H1 (cell line): ENCODE measurements at regions not wholly inside any gene's neighbourhood (a gene's known extent, or its start where the extent isn't known, plus 50 kb on each side); places are given as distances from the start of the nearest gene placed in this dataset.

Source experiments
- CTCF ChIA-PET: fragments of 300-600 bp; sonication (Branson Sonifier 250); formaldehyde crosslinking; loops from one replicate; lab custom pipeline; 2021; ENCODE audit not compliant: partially characterized antibody; lab: Charles Lee
- POLR2A ChIA-PET: fragments of 300-600 bp; sonication (Branson Sonifier 250); formaldehyde crosslinking; loops from one replicate; lab custom pipeline; 2021; ENCODE audit warnings: inconsistent platforms; ENCODE audit not compliant: partially characterized antibody; lab: Charles Lee
- DNase-seq, 2 experiments: peaks; one replicate each; pipeline versions ENCODE4 v3.0.0 to v3.0.0-alpha.2; 2010 to 2022; ENCODE audit warnings: low spot score in 2 of 2, low read depth in 1 of 2, mixed read lengths in 1 of 2
- FAIRE-seq: peaks from 2 replicates; lab custom pipeline; 2011; peaks lifted over from hg19 to GRCh38; lab: Jason Lieb, UNC
- H2AFZ ChIP-seq: 2 replicates; pipeline ENCODE4 v1.8.1; 2012; ENCODE audit warnings: low read length, inconsistent platforms
- H2AK5ac ChIP-seq: 2 replicates; pipeline ENCODE4 v1.6.1; 2013; ENCODE audit warnings: low read depth, low read length
- H2BK120ac ChIP-seq: replicated peaks from 2 replicates; pipeline ENCODE3; 2013; ENCODE audit warnings: low read depth, low read length, inconsistent platforms
- H2BK12ac ChIP-seq: 2 replicates; pipeline ENCODE4 v1.6.1; 2013; ENCODE audit warnings: low read depth, low read length
- H2BK15ac ChIP-seq: 2 replicates; pipeline ENCODE4 v1.6.1; 2013; ENCODE audit warnings: low read length
- H2BK20ac ChIP-seq: 2 replicates; pipeline ENCODE4 v1.6.1; 2013; ENCODE audit warnings: low read length
- H2BK5ac ChIP-seq: 2 replicates; pipeline ENCODE4 v1.6.1; 2013; ENCODE audit warnings: low read depth, low read length
- H3K14ac ChIP-seq: 2 replicates; pipeline ENCODE4 v1.6.1; 2013; ENCODE audit warnings: inconsistent platforms; ENCODE audit not compliant: insufficient read length
- H3K18ac ChIP-seq: 2 replicates; pipeline ENCODE4 v1.6.1; 2013; ENCODE audit warnings: low read length; ENCODE audit errors: extremely low read depth
- H3K23ac ChIP-seq: 2 replicates; pipeline ENCODE4 v1.6.1; 2013; ENCODE audit warnings: inconsistent platforms; ENCODE audit not compliant: insufficient read length
- H3K23me2 ChIP-seq: 2 replicates; pipeline ENCODE4 v1.6.1; 2013; ENCODE audit warnings: low read depth, low read length
- H3K27ac ChIP-seq: 2 replicates; pipeline ENCODE4 v1.6.1; 2011; ENCODE audit warnings: low read depth, low read length, inconsistent platforms
- H3K27me3 ChIP-seq, 4 experiments: replicated peaks in 1 of 4; 1 replicate in 1 of 4; 2 replicates in 3 of 4; pipeline versions ENCODE4 v1.6.1 to v1.8.1; 2011 to 2013; ENCODE audit warnings: low read length in 3 of 4, mild to moderate bottlenecking in 3 of 4, inconsistent platforms in 2 of 4, mixed read lengths in 2 of 4, moderate library complexity in 1 of 4; ENCODE audit not compliant: control insufficient read depth in 3 of 4, insufficient read depth in 3 of 4; ENCODE audit errors: extremely low read depth in 1 of 4
- H3K36me3 ChIP-seq, 4 experiments: 2 replicates each; pipeline versions ENCODE4 v1.6.1 to v1.8.1; 2011 to 2013; ENCODE audit warnings: mild to moderate bottlenecking in 4 of 4, low read length in 3 of 4, moderate library complexity in 2 of 4, control low read depth in 1 of 4, inconsistent platforms in 1 of 4; ENCODE audit not compliant: insufficient read depth in 4 of 4, control insufficient read depth in 2 of 4
- H3K4ac ChIP-seq: replicated peaks from 2 replicates; pipeline ENCODE3; 2013; ENCODE audit warnings: low read length, low read depth, mixed read lengths, inconsistent platforms; ENCODE audit not compliant: insufficient read length
- H3K4me1 ChIP-seq, 4 experiments: replicated peaks in 1 of 4; 1 replicate in 1 of 4; 2 replicates in 3 of 4; pipeline versions ENCODE4 v1.6.1 to v1.8.1; 2011 to 2013; ENCODE audit warnings: low read length in 3 of 4, inconsistent platforms in 2 of 4, mixed read lengths in 1 of 4; ENCODE audit not compliant: insufficient read depth in 4 of 4, control insufficient read depth in 3 of 4
- H3K4me2 ChIP-seq, 2 experiments: 2 replicates each; pipeline versions ENCODE4 v1.6.1 to v1.8.1; 2011 to 2013; ENCODE audit warnings: low read depth in 2 of 2, low read length in 2 of 2, control low read depth in 1 of 2, inconsistent platforms in 1 of 2, mild to moderate bottlenecking in 1 of 2; ENCODE audit not compliant: insufficient read depth in 1 of 2
- H3K4me3 ChIP-seq, 4 experiments: fragments of 200-600, 300-600 bp in 1 of 4; sonication (generic), shearing (Covaris generic), sonication (Bioruptor Twin) in 1 of 4; 2 replicates each; pipeline versions ENCODE4 v1.5.1 to v1.8.1; 2011 to 2016; ENCODE audit warnings: low read length in 4 of 4, low read depth in 3 of 4, control low read depth in 2 of 4, inconsistent platforms in 2 of 4, mild to moderate bottlenecking in 2 of 4, mixed read lengths in 1 of 4, moderate library complexity in 1 of 4; ENCODE audit not compliant: insufficient read depth in 2 of 4; ENCODE audit errors: extremely low read depth in 1 of 4
- H3K56ac ChIP-seq: replicated peaks from 2 replicates; pipeline ENCODE3; 2013; ENCODE audit warnings: low read depth, mild to moderate bottlenecking, mixed read lengths, low read length, inconsistent platforms; ENCODE audit not compliant: insufficient read length
- H3K79me1 ChIP-seq: 2 replicates; pipeline ENCODE4 v1.6.1; 2013; ENCODE audit warnings: low read depth, low read length, control low read depth
- H3K79me2 ChIP-seq, 2 experiments: 2 replicates each; pipeline versions ENCODE4 v1.6.1 to v1.8.1; 2012 to 2013; ENCODE audit warnings: low read length in 2 of 2, mild to moderate bottlenecking in 2 of 2, inconsistent platforms in 1 of 2; ENCODE audit not compliant: insufficient read depth in 2 of 2, control insufficient read depth in 1 of 2
- H3K9ac ChIP-seq, 4 experiments: replicated peaks in 1 of 4; 1 replicate in 1 of 4; 2 replicates in 3 of 4; pipeline versions ENCODE4 v1.6.1 to v1.8.1; 2011 to 2013; ENCODE audit warnings: low read depth in 3 of 4, low read length in 3 of 4, control low read depth in 2 of 4, mild to moderate bottlenecking in 2 of 4, moderate library complexity in 2 of 4, inconsistent platforms in 1 of 4; ENCODE audit errors: extremely low read depth in 1 of 4
- H3K9me3 ChIP-seq, 2 experiments: 2 replicates each; pipeline versions ENCODE4 v1.6.1 to v1.8.1; 2012 to 2013; ENCODE audit warnings: mild to moderate bottlenecking in 2 of 2, moderate library complexity in 2 of 2, control low read depth in 1 of 2, inconsistent platforms in 1 of 2, low read depth in 1 of 2, low read length in 1 of 2, mixed read lengths in 1 of 2; ENCODE audit not compliant: insufficient read depth in 2 of 2
- H4K20me1 ChIP-seq, 2 experiments: replicated peaks in 1 of 2; 2 replicates each; pipeline versions ENCODE3 to v1.8.1; 2011 to 2013; ENCODE audit warnings: inconsistent platforms in 2 of 2, low read length in 2 of 2, mild to moderate bottlenecking in 1 of 2; ENCODE audit not compliant: insufficient read depth in 2 of 2, control insufficient read depth in 1 of 2
- H4K5ac ChIP-seq: 2 replicates; pipeline ENCODE4 v1.6.1; 2013; ENCODE audit warnings: low read length, low read depth, mixed read lengths, inconsistent platforms; ENCODE audit not compliant: insufficient read length
- H4K8ac ChIP-seq: 2 replicates; pipeline ENCODE4 v1.8.0; 2013; ENCODE audit warnings: mild to moderate bottlenecking, moderate library complexity, low read length, inconsistent platforms; ENCODE audit not compliant: insufficient read depth; ENCODE audit errors: extremely low read depth
- H4K91ac ChIP-seq: replicated peaks from 2 replicates; pipeline ENCODE3; 2013; ENCODE audit warnings: low read length, mixed read lengths, inconsistent platforms; ENCODE audit not compliant: insufficient read length
- EGR1 ChIP-seq: IDR thresholded peaks from 2 replicates; pipeline ENCODE4 v1.6.1; 2011; ENCODE audit warnings: low read depth, low read length, borderline replicate concordance
- POLR2AphosphoS5 ChIP-seq: IDR thresholded peaks from 2 replicates; pipeline ENCODE4 v1.6.1; 2011; ENCODE audit warnings: low read depth, low read length
- WGBS, 2 experiments: shearing (Covaris generic) in 1 of 2; methylation state at CpG; one replicate each; pipeline versions ENCODE4 v1.1.6 to v1.1.7; 2013 to 2015; ENCODE audit warnings: low lambda C conversion rate in 2 of 2, mixed read lengths in 2 of 2, inconsistent platforms in 1 of 2, low coverage in 1 of 2, missing lambda C conversion rate in 1 of 2; ENCODE audit not compliant: insufficient replicate concordance in 2 of 2, insufficient coverage in 1 of 2, insufficient read length in 1 of 2; ENCODE audit errors: extremely low coverage in 1 of 2, missing lambda C conversion rate in 1 of 2; 5-methylcytosine and 5-hydroxymethylcytosine counted together

DNA sequence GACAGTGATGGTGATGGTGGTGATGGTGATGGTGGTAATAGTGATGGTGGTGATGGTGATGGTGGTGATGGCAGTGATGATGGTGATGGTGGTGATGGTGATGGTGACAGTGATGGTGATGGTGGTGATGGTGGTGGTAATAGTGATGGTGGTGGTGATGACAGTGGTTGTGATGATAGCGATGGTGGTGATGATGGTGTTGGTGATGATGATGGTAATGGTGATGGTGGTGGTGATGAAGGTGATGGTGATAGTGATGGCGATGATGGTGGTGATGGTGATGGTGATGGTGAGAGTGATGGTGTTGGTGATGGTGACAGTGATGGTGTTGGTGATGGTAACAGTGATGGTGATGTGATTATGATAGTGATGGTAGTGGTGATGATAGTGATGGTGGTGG is 94.3 kb downstream of the ASB1 start:
- Histone ChIP-seq H3K23me2 (peaks cover 11% of the 10 kb centered on the region; the same call in 1 of the 2 replicates), H3K4ac (no peak overlapping the region), H3K9me3 (peaks cover 0 to 9% of the 10 kb centered on the region in 2 experiments; a peak in 2 of 4 replicates), H4K91ac (no peak overlapping the region), H3K9ac (no peak overlapping the region), H2BK120ac (no peak overlapping the region), H2BK20ac (no peak overlapping the region), H3K36me3 (no peaks in the 10 kb centered on the region), H3K23ac (no peak overlapping the region), H4K5ac (no peak overlapping the region), H2BK5ac (no peak overlapping the region), H3K18ac (no peak overlapping the region), H3K4me2 (no peak overlapping the region), H3K4me3 (no peak overlapping the region), H4K8ac (no peak overlapping the region), H4K20me1 (peaks cover 0 to 9% of the 10 kb centered on the region in 2 experiments), H3K79me2 (no peaks in the 10 kb centered on the region), H3K4me1 (no peaks in the 10 kb centered on the region; a peak in 2 of 7 replicates), H3K27ac (no peak overlapping the region), H3K27me3 (no peaks in the 10 kb centered on the region), H3K79me1 (no peaks in the 10 kb centered on the region), H2BK12ac (no peak overlapping the region), H2BK15ac (no peak overlapping the region), H3K56ac (peak overlapping the region; percentile 98), H2AFZ (no peak overlapping the region), H2AK5ac (peak overlapping the region; percentile 13; the same call in 1 of the 2 replicates), H3K14ac (no peak overlapping the region)
- 93% methylated on average over 2 of the region's 2 CpGs; no CpG with 5 or more reads in 1 of the 2 experiments for WGBS, 2 experiments
- DNase-seq (no peak), FAIRE-seq (no peak)
- CTCF ChIA-PET = no interaction called here
- no peak for TF ChIP-seq POLR2AphosphoS5
- no peak for TF ChIP-seq EGR1
- POLR2A ChIA-PET = no interaction called here
